NCI-H146 (cell line): ENCODE measurements at regions not wholly inside any gene's neighbourhood (a gene's known extent, or its start where the extent isn't known, plus 50 kb on each side); places are given as distances from the start of the nearest gene placed in this dataset.

Experiments
- DNase-seq: peaks from one replicate; lab custom pipeline; 2025; lab: John Stamatoyannopoulos, UW

DNA sequence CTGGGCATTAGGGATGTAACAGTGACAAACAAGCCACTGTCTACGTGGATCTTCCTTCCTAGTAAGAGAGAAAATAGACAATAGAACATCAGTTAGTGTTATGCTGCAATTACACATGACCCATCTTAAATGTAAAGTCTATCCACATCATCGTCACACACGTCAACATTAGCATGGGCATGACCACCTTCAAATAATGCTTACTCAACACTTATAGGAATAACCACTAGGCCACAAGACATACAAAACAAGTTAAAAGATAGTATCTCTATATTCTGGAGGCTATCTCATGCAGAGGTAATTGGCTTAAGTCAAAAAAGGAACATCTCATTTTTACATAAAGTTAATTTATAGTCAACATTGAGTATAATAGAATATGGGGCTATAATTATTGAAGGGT lies 156.5 kb downstream of the MOXD1 start:
- no peak for DNase-seq

DNA sequence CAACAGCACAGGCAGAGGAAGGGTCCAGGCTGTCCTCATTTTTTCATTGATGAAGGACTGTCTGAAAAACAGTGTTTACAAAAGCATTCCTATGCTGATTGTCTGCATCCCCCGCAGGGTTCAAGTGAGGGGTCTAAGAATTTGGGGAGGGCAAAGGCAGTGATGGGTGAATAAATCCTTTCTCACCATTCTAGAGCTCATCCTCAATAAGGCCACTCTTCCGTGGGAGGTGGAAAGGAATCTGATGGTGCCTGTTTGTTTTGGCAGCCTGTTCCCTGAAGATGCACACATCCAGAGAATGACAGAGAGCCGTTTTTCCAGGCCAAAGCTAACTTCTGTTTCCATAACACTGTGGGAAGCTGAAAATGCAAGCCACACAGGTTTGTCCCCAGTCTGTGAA lies 164.5 kb downstream of the MOXD1 start:
- DNase-seq: no peak

DNA sequence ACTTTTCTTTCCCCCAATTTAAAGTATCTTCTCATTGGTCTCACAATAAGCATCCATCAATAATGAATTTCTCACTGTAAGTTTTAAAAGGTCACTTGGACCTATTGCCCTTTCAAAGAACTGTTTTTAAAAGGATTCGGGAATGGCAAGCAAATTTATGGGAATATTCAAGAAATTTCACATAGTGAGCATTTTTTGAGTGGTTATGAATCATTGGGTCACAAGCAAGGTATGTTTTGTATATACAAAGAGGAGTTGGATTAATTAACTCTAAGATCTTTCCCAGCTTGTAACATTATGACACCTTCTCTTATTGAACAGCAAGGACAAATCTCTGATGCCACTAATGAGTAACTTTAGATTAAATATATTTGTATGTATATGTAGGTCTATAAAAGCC lies 165.0 kb downstream of the MOXD1 start:
- no peak for DNase-seq

DNA sequence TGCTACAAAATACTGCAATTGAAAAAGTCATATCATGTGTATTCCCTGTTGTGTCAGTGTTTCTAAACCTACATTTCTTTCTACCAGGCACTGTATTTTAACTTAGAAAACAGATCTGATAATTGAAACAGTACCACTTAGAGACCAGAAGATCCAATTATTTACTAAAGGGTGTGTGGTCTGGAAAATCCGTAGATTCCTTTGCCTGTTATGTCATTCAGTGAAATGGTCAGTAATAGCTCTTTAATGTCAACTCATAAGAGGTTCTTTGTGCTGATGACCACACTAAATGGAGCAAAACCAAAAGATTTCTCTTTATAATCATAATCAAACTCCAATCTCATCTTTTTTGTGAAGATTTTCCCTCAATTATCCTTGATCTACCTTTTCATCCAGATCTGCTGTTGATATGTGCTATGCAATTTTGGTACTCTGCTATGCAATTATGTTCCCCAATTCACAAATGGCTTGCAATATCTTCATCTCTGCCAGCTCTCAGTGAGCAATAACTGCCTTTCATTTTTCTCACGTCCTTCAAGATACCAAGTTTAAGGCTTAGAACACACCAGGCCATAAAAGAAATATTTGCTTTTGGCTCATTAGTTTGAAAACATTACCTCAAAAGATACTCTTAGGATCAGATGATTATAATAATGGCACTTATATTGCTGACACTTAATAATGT lies 165.5 kb downstream of the MOXD1 start:
- no peak for DNase-seq

DNA sequence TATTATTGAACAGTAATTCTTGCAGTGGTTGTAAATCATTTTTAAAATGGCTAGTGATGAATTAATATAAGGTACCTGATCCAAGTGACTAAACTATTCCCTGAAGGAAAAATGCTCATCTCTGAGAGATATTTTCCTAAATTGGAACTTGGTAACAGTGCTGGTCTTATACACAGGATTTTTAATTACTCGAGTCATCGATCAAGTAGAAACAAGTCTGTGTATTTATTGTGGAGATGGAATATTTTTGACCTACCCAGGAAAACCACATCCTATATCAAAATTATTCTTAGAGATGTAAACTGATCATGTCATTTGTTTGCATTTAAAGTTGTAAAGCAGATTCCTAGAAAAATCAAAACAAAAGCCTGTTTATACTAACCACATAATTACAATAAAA lies 166.9 kb downstream of the MOXD1 start:
- DNase-seq: no peak

DNA sequence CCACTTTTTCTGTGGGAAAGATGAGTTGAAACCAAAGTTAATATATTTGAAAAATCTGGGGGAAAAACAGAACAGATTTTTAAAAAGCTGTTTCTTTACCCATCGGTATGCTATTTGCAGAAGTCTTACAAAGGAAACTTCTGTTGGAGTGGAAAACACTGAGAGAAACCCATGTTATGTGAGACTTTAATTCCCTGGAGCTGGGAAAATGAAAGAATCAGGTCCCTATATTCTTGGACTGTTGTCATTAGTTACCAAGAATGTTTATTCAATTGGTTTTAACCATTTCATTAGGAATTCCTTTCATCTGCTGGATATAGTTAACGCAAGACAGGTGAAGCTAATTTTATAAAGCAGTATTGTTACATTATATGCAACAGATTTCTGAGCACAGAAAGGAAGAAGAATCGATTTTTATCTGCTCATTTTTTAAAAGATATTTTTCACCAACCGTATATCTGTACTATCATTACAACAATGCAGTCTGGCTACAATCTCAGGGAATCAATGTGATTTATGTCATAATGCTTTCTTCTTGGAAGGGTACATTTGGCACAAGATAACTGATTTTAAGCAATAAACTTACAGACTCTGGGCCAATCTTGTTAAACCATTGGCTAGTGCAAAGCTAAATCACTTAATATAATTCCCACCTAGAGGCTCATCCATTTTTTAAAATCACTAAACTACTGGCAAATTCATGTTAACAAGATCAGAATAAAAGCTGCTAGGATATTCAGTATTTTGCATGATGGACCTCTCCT lies 170.0 kb downstream of the MOXD1 start:
- no peak for DNase-seq

DNA sequence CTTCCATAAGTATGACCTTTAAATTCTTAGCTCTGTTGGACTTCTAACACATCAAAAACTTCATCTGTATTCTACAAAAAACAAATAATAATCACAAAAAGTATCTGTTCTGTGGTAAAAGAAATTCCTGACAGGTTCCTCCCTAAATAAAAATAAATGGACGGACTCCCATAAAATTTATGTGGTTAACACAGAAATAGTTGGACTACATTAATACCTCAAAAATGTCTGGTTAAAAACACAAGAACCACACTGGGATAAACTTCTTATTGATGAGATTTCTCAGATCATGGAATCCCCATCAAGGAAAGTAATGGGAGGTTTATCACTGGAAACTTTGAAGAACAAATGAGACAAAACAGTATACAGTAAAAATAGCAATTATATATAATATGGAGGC lies 172.4 kb downstream of the MOXD1 start:
- no peak for DNase-seq

DNA sequence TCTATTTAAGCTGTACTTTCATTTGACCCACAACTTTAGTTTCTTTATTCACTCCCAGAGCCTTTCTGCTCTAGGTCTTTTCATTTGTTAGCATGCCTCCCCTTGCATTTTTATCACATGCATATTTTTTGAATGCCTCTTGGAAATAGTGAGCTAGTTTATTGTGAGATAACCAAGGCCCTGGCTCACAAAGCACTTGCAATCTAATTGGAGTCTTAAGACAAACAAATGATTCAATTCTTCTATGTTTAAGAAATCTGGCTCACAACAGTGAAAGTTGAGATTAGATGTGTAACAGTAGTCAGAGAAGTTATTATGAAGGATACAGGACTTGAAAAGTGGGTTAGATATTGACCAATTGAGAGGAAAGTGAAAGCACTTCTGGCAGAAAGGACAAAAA lies 173.4 kb downstream of the MOXD1 start:
- no peak for DNase-seq

DNA sequence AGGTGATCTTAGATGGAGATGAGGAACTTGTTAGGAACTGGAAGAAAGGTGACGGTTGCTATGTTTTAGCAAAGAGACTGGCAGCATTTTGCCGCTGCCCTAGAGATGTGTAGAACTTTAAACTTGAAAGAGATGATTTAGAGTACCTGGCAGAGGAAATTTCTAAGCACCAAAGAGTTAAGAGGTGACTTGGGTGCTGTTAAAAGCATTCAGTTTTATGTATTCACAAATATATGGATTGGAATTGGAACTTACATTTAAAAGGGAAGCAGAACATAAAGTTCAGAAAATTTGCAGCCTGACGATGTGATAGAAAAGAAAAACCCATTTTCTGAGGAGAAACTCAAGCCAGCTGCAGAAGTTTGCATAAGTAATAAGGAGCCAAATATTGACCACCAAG lies 176.3 kb downstream of the MOXD1 start:
- no peak for DNase-seq

DNA sequence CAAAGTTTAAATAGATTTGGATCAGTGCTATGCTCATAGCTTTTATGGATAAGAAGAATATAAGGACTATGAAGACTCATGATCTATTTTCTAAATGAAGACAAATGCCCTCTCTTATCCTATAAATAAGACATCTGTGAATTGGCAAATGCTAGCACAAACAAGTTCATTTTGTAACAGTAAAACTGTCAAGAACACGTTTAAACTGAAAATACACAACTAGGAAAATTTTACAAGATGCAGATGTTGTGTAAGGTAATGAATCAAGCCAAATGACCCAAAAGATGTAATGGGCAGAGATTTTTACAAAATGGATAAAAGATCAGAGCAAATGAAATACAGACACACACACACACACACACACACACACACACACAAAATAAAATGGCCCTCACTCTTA lies 180.5 kb downstream of the MOXD1 start:
- no peak for DNase-seq

DNA sequence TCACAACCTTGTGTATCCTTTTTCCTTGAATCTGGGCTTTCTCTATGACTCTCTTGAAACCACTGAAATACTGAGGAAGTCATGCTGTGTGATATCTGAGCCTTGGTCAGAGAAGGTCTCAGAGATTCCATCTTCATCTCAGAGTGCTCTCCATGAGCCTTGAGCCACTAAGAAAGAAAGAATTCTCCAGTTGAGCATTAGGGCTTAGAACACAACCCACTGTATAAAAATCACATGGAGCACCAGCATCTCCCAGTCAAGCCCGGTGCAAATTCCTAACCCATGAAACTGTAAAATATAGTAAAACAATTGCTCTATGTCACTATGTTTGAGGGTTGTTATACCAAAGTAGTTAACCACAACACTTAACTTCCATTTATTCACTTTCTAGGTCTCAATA lies 181.4 kb downstream of the MOXD1 start:
- peak; percentile 34 for DNase-seq

DNA sequence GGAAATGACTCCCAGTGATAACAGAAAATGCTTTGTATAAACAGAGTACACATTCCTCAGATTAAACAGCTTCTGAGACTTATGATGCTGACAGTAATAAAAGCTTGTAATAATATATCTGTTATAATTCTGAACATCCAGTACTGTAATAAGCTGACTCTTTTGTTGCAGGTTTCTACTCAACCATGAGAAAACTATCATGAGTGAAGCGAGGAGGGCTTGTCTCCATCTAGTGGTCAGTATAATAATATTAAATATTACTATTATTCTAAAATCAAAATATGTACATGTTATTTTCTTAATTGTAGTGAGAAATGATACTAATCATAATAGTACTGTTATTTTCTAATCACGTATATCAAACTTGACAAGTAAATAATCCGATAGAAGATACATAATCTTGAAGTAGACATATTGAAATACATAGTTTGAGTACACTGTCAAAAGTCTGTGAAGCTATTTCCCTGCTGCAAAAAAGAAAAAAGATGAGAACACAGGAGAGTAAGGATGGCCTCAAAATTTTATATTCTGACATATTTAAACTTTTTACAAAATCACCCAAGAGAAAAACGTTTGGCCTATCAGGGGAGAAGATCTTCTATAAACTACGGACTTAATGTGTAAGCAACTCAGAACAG lies 183.1 kb downstream of the MOXD1 start:
- DNase-seq: peak; percentile 37

DNA sequence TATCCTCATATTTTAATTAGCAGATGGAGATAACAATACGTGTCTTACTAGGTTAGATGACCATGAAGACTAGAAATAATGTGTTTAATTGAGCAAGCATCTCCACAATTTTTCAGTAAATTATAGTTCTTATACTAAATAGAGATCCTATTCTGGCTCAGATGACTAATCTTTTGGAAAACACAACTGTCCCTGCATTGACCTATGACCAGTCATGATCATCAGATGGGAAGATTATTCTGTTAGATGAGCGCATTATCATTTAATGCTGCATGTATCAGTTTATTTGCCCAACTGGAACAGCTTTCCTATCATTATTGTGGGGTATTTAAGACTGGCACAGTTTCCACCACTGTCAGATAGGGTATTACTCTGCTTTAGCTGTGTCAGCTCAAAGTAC lies 185.5 kb downstream of the MOXD1 start:
- DNase-seq: no peak

DNA sequence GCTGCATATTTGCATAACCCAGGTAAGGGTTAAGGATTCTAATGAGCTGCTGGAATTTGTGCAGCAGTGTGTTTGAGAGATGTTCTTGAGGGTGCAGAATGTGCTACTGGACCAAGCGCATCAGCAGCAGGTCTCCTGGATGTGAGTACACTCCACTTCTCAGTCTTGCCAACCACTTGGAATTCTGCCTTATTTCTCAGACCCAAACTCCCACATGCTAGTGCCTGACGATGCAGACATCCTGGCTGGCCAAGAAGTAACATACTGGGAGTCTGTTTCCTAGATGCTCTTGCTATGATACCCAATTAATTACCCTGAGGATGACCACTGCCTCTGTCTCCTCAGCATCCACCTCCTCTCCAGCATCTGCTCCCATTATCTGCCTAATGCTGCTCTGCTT lies 186.6 kb downstream of the MOXD1 start:
- DNase-seq: no peak

DNA sequence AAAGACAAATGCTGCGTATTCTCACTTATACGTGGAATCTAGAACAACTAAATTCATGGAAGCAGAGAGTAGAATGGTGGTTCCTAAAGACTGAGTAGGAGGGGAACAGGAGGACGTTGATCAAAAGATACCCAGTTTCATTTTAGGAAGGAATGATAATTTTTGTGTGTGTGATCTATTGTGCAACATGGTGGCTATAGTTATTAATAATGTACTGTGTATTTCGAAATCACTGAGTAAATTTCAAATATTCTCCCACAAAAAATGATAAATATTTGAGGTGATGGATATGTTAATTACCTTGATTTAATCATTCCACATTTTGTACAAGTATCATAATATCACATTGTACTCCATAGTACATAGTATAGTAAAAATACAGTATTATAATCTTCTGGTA lies 187.5 kb downstream of the MOXD1 start:
- no peak for DNase-seq

DNA sequence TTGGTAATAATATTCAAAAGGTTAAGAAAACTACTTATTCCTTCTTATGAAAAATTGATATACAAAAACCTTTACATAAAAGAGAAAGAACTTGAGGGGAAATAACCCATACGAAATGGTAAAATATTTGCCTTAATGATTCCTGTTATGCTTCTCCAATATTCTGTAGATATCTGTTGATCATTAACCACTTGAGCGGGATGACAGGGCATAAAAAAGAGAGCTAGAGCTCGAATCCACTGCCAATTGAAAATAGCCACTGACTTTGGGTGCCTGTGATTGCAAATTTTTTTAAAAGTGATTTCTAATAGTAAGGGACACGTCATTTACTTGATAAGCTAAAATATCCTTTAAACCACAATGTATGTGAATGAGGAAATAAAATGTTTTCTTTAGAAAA lies 188.1 kb downstream of the MOXD1 start:
- DNase-seq: no peak

DNA sequence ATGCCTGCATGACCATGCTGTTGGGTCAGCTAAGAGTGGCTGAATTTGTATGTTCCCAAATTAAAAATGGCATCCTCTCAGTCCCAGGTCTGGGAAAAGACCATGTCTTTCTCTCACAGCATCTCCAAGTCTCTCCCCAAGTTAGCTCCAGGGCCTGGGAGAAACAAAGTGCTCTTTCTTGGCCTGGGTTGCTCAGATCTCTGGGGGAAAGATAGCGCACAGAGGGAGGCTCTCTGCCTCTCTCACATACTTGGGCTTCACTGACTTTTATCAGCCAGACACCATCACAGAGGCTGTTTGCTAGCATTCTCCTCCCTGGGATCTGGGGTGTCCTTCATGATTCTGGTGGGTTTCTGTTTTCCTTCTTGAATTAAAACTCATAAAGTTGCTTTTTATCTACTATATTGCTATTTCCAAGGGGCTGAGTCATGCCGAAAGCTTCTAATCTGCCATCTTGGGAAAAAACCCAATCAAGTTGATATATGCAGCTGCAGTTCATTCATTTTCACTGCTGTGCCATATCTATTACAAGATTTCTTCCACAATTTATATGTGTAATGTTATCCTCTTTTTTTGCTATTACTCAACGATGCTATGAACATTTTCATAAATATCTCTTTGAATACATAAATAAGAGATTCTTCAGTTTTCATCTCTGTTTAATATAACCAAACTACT lies 190.2 kb downstream of the MOXD1 start:
- no peak for DNase-seq

DNA sequence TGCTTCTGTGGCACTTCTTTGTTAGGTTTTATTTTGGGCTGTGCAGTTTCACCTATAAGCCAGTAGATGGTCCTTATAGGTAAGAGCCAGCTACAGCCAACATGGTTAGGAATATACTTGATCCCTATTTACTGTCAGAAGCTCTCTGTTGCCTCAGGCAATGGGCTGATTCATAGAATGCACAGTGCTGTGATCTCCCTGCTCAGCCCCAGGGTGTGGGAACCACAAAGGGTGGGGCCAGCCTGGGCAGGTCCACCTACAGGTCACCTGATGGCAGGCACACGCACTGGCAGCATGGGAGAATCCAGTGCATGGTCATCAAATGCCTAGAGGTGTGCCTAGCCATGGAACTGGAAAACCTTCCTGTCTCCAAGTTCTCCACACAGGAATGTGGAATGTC lies 191.9 kb downstream of the MOXD1 start:
- DNase-seq: peak; percentile 30

DNA sequence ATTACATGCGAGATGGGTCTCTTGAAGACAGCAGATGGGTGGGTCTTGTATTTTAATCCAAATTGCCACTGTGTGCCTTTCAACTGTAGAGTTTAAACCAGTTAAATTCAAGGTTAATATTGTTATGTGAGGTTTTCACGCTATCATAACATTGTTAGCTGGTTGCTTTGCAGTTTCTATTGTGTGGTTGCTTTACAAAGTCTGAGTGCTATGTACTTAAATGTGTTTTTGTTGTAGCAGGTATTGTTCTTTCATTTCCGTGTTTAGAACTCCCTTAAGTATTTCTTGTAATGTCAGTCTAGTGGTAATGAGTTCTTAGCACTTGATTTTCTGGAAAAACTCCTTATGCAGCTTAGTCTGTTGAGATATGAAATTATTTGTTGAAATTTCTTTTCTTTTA lies 193.3 kb downstream of the MOXD1 start:
- DNase-seq: no peak

DNA sequence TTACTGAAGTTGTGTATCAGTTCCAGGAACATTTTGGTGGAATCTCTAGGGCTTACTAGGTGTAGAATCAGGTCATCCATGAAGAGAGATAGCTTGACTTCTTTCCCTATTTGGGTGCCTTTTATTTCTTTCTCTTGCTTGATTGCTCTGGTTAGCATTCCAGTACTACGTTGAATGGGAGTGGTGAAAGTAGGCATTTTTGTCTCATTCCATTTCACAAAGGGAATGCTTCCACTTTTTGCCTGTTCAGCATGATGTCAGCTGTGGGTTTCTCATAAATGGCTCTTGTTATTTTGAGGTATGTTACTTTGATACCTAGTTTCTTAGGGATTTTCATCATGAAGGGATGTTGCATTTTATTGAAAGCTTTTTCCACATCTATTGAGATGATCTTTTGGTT lies 195.3 kb downstream of the MOXD1 start:
- DNase-seq: no peak

DNA sequence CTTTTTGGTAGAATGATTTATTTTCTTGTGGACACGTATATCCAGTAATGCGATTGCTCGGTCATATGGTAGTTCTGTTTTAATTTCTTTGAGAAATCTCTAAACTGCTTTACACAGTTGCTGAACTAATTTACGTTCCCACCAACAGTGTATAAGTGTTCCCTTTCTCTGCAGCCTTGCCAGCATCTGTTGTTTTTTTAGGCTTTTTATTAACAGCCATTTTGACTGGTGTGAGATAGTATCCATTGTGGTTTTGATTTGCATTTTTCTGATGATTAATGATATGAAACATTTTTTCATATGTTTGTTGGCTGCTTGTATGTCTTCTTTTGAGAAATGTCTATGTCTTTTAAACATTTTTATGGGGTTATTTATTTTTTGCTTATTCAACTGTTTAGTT lies 196.7 kb downstream of the MOXD1 start:
- DNase-seq: no peak

DNA sequence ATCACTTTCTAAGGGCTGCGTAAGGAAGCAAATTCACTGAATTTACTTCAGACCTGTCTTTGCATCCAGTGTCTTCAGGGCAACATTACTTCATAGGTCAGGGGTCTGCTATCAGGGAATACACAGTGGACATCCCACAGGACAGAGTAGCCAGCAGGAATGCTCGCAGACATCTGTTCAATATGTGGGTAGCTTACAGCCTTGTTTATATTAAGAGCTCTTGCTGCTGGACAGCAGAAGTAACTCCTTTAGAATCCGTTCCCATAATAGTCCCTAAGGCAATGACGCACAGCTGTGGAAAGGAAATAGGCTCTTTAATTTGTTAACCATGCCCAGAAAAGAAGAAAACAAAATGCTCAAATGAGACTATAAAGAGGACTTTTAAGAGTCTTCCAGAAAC lies 198.7 kb downstream of the MOXD1 start:
- DNase-seq: no peak

DNA sequence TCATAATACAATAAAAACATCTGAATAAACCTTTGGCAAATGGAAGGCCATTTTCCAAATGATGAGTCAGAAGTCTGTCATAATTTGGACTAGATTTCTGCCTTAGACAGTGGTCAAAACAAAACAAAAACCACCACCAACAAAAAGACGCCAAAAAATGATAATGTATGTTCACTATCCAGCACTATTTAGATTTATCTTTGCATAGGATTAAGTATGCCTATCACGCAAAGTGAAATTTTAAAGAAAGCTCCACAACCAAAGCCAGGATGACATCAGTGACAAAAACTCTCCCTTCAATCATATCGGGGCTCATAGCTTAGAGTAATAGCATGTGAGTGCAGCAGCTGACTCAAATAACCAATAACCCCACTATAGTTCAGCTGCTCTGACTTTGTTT lies 201.9 kb downstream of the MOXD1 start:
- DNase-seq: no peak
